Transverse colon (tissue), 4 donors: ENCODE measurements at regions not wholly inside any gene's neighbourhood (a gene's known extent, or its start where the extent isn't known, plus 50 kb on each side); places are given as distances from the start of the nearest gene placed in this dataset.

Source experiments
- DNase-seq: peaks from one replicate; pipeline ENCODE4 v3.0.0-alpha.2; 2019
- H3K27ac ChIP-seq, 4 donors: fragments of 200-600 bp; sonication (generic); 2 replicates each; pipeline ENCODE4 v1.5.1; 2016 to 2018; ENCODE audit warnings: inconsistent platforms in 4 of 4
- H3K27me3 ChIP-seq: fragments of 200-600 bp; sonication (generic); 2 replicates; pipeline ENCODE4 v1.5.1; 2017; ENCODE audit warnings: inconsistent platforms
- H3K36me3 ChIP-seq, 4 donors: fragments of 200-600 bp; sonication (generic); 2 replicates each; pipeline ENCODE4 v1.5.1; 2017 to 2019; ENCODE audit warnings: inconsistent platforms in 4 of 4
- H3K4me1 ChIP-seq, 4 donors: fragments of 200-600 bp; sonication (generic); 2 replicates each; pipeline ENCODE4 v1.5.1; 2017 to 2020; ENCODE audit warnings: inconsistent platforms in 4 of 4
- H3K4me3 ChIP-seq, 4 donors: fragments of 200-600 bp; sonication (generic); 1 replicate in 1 of 4; 2 replicates in 3 of 4; pipeline versions ENCODE4 v1.5.1 to v1.6.1; 2017 to 2019; ENCODE audit warnings: inconsistent platforms in 4 of 4
- H3K9me3 ChIP-seq, 2 donors: fragments of 200-600 bp; sonication (generic); 2 replicates each; pipeline ENCODE4 v1.5.1; 2017 to 2019; ENCODE audit warnings: inconsistent platforms in 2 of 2
- EP300 ChIP-seq: sonication (generic); formaldehyde crosslinking; IDR thresholded peaks from one replicate; pipeline ENCODE4 v1.6.1; 2017; ENCODE audit warnings: antibody characterized with exemption, low read depth
- POLR2A ChIP-seq: fragments of 450-650 bp; IDR thresholded peaks from one replicate; pipeline ENCODE4 v1.6.1; 2016; ENCODE audit warnings: antibody characterized with exemption, mild to moderate bottlenecking, moderate library complexity
- POLR2AphosphoS5 ChIP-seq, 3 donors: sonication (generic); formaldehyde crosslinking; IDR thresholded peaks; one replicate each; pipeline ENCODE4 v1.6.1; 2016; ENCODE audit warnings: antibody characterized with exemption in 3 of 3
- WGBS, 2 donors: methylation state at CpG; one replicate each; pipeline ENCODE4 v1.1.5; 2018; ENCODE audit warnings: low coverage in 1 of 2; 5-methylcytosine and 5-hydroxymethylcytosine counted together
- in situ Hi-C, 4 donors: fragments of 200-750 bp; cut with MboI; loops; one replicate each; pipeline versions ENCODE4 v1.15.0 to v1.15.1; 2017; ENCODE audit warnings: low sequenced_read_pairs in 3 of 4, low pct_ligation_motif_present in 1 of 4, low pct_unique_long_range_greater_than_20kb in 1 of 4
- intact Hi-C: fragments of 100-400 bp; cut with DNase I; formaldehyde crosslinking; loops from one replicate; pipeline ENCODE4 v1.15.1; 2023; ENCODE audit warnings: low total_unique reads
- TF ChIP-seq, protein P1 (sequence below), 5 experiments: fragments of 200-600 bp in 3 of 5; fragments of 450-650 bp in 2 of 5; sonication (generic) in 3 of 5; IDR thresholded peaks; 1 replicate in 2 of 5; 2 replicates in 3 of 5; pipeline ENCODE4 v1.5.1; 2016 to 2017; ENCODE audit warnings: antibody characterized with exemption in 5 of 5, inconsistent platforms in 3 of 5, mild to moderate bottlenecking in 2 of 5, moderate library complexity in 1 of 5

DNA sequence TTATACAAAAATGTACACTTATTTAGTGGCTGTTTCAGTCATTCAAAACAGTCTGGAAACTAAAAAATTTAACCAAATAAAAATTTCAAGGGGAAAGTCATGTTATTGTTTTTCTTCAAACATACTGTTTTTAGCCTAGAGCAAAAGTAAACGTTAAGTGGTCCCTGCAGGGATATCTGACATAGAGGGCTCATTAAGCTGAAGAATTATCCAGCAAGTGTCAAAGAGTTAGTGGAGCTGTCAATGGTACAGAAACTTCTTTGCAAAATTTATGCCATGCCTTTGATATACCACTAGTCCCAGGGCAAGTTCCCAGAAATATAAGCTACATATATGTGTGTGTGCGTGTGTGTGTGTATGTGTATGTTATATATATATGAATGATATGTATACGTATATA, 894.2 kb downstream of the KCNJ2 start:
- H3K36me3 ChIP-seq = no peaks in the 10 kb centered on the region
- H3K27ac ChIP-seq = no peak overlapping the region
- TF ChIP-seq POLR2A (no peak), EP300 (no peak), POLR2AphosphoS5 (IDR thresholded peaks at IDR 0.05) (no peak)
- TF ChIP-seq, protein P1, sequence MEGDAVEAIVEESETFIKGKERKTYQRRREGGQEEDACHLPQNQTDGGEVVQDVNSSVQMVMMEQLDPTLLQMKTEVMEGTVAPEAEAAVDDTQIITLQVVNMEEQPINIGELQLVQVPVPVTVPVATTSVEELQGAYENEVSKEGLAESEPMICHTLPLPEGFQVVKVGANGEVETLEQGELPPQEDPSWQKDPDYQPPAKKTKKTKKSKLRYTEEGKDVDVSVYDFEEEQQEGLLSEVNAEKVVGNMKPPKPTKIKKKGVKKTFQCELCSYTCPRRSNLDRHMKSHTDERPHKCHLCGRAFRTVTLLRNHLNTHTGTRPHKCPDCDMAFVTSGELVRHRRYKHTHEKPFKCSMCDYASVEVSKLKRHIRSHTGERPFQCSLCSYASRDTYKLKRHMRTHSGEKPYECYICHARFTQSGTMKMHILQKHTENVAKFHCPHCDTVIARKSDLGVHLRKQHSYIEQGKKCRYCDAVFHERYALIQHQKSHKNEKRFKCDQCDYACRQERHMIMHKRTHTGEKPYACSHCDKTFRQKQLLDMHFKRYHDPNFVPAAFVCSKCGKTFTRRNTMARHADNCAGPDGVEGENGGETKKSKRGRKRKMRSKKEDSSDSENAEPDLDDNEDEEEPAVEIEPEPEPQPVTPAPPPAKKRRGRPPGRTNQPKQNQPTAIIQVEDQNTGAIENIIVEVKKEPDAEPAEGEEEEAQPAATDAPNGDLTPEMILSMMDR (IDR thresholded peaks at IDR 0.05) = no peak
- no peaks in the 10 kb centered on the region for H3K4me1 ChIP-seq
- intact Hi-C loops (no loop called here), in situ Hi-C loops (no loop called here)
- WGBS, 2 donors = 72 to 78% methylated on average over 3 of the region's 3 CpGs
- H3K27me3 ChIP-seq = no peaks in the 10 kb centered on the region
- no peaks in the 10 kb centered on the region for H3K9me3 ChIP-seq
- no peak for DNase-seq
- H3K4me3 ChIP-seq = no peak overlapping the region

GRCh38 chr17:71067669-71068407, 898.5 kb downstream of the KCNJ2 start:
- intact Hi-C loops (no loop called here), in situ Hi-C loops (no loop called here)
- WGBS, 2 donors = 81 to 82% methylated on average over 7 to 9 of the region's 9 CpGs
- Histone ChIP-seq H3K9me3 (no peaks in the 10 kb centered on the region), H3K4me1 (no peaks in the 10 kb centered on the region), H3K4me3 (no peak overlapping the region), H3K36me3 (no peaks in the 10 kb centered on the region), H3K27me3 (no peaks in the 10 kb centered on the region), H3K27ac (no peak overlapping the region)
- no peak for DNase-seq
- TF ChIP-seq POLR2AphosphoS5 (IDR thresholded peaks at IDR 0.05) = no peak

DNA sequence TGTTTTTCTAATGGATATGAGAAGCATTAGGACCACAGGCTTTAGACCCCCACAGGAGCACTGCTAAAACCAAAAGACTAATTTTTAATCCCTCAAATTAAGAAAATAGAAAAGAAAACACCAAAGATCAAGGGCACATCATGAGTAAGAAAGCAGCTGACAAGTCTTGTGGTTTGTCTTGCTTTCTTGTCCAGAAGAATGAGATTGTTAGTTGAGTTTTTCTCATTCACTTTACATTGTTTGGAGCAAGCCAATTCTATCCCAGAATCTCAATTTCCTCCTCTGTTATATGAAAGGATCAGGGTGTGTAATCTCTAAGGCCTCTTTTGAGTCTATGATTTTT, 899.0 kb downstream of the KCNJ2 start:
- no peaks in the 10 kb centered on the region for H3K27me3 ChIP-seq
- DNase-seq = no peak
- H3K4me1 ChIP-seq = no peaks in the 10 kb centered on the region
- in situ Hi-C loops (no loop called here), intact Hi-C loops (no loop called here)
- no peak overlapping the region for H3K27ac ChIP-seq
- TF ChIP-seq POLR2AphosphoS5 (IDR thresholded peaks at IDR 0.05) = no peak
- no peak for TF ChIP-seq POLR2A
- TF ChIP-seq EP300 = no peak
- TF ChIP-seq, protein P1 (IDR thresholded peaks at IDR 0.05) = no peak
- H3K4me3 ChIP-seq = no peak overlapping the region
- H3K36me3 ChIP-seq = no peaks in the 10 kb centered on the region
- H3K9me3 ChIP-seq = no peaks in the 10 kb centered on the region

DNA sequence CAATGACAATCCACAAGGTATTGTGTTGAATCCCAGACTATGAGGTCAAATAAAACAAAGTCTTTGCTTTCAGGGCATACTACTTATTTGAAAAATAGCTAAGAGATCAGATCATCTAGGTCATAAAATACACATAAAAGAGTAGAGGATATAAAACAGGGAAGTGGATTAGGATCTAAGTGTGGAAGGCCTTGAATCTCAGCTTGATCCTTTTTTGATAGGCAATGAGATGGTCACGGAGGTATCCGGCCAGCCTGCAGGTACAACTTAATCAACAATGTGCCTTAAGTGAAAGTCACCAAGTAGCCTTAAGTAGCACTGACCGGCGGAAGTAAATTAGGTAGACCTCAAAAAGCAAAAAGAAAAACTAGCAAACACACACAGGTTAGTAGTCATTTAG, 901.7 kb downstream of the KCNJ2 start:
- 93 to 94% methylated on average over 2 to 4 of the region's 4 CpGs for WGBS, 2 donors
- intact Hi-C loops (no loop called here), in situ Hi-C loops (no loop called here)
- Histone ChIP-seq H3K4me1 (no peaks in the 10 kb centered on the region), H3K27me3 (no peaks in the 10 kb centered on the region), H3K27ac (no peak overlapping the region), H3K4me3 (no peak overlapping the region), H3K9me3 (no peaks in the 10 kb centered on the region), H3K36me3 (no peaks in the 10 kb centered on the region)
- TF ChIP-seq EP300 (no peak), POLR2AphosphoS5 (IDR thresholded peaks at IDR 0.05) (no peak), POLR2A (no peak)
- TF ChIP-seq, protein P1 (IDR thresholded peaks at IDR 0.05) = no peak
- no peak for DNase-seq

- TF ChIP-seq EP300 = no peak
- TF ChIP-seq, protein P1 (IDR thresholded peaks at IDR 0.05) = no peak
- TF ChIP-seq POLR2A = no peak
- TF ChIP-seq POLR2AphosphoS5 (IDR thresholded peaks at IDR 0.05) = no peak
- Histone ChIP-seq H3K4me1 (no peaks in the 10 kb centered on the region), H3K9me3 (no peaks in the 10 kb centered on the region), H3K36me3 (no peaks in the 10 kb centered on the region), H3K27me3 (no peaks in the 10 kb centered on the region), H3K27ac (no peak overlapping the region), H3K4me3 (no peak overlapping the region)
- DNase-seq = no peak
- 81 to 88% methylated on average over 7 to 10 of the region's 10 CpGs for WGBS, 2 donors
- in situ Hi-C loops (no loop called here), intact Hi-C loops (no loop called here)
Measured at GRCh38 chr17:71071837-71072236, 902.5 kb downstream of the KCNJ2 start.
